ENCODE measurements at regions not wholly inside any gene's neighbourhood (a gene's known extent, or its start where the extent isn't known, plus 50 kb on each side); places are given as distances from the start of the nearest gene placed in this dataset.

DNA sequence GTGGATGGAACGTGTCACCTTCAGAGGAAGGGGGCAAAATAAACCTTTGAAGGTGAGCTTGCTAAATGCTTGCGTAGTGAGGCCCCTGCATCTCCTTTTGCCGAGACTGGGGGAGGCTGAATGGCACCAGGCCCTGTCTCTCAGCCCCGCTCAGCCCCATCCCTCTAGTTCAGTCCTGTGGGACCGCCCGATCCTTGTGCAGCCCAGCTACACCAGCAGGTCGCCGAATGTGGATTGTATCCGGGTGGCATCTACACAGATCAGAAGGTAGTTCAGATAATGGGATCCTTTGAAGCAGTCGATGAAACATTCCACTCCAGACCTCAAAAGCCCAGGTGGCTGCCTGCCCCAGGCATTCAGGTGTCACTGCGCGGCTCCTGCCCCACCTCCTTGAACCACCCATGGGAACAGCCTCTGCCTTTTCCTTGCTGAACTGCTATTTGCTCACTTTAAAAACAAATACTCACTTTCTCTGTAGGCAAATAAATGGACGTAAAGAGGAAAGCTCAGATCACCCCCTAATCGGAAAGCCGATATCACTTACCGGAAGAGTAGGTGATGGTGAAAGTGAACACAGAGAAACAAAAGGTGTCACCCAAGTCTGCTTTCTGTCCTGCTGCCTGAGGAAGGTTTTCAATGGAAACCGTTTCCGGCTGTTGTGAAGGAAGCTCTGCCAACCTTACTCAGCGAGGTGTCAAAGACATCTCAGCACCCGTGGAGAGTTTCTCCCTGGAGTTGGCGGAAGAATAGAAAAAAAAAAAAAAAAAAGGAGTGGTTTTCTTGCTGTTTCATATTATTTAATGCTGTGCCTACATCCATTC is 100.3 kb upstream of the NCOR2 start:
- no peak for TF ChIP-seq GABPA (IDR thresholded peaks at IDR 0.05; ENCODE audit: low read depth)
- TF ChIP-seq, protein P1, sequence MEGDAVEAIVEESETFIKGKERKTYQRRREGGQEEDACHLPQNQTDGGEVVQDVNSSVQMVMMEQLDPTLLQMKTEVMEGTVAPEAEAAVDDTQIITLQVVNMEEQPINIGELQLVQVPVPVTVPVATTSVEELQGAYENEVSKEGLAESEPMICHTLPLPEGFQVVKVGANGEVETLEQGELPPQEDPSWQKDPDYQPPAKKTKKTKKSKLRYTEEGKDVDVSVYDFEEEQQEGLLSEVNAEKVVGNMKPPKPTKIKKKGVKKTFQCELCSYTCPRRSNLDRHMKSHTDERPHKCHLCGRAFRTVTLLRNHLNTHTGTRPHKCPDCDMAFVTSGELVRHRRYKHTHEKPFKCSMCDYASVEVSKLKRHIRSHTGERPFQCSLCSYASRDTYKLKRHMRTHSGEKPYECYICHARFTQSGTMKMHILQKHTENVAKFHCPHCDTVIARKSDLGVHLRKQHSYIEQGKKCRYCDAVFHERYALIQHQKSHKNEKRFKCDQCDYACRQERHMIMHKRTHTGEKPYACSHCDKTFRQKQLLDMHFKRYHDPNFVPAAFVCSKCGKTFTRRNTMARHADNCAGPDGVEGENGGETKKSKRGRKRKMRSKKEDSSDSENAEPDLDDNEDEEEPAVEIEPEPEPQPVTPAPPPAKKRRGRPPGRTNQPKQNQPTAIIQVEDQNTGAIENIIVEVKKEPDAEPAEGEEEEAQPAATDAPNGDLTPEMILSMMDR (IDR thresholded peaks at IDR 0.05; ENCODE audit: insufficient read depth, low read length): no peak
- TF ChIP-seq REST (IDR thresholded peaks at IDR 0.05; ENCODE audit: insufficient replicate concordance, low read depth): no peak
- TF ChIP-seq POLR2AphosphoS5 (IDR thresholded peaks at IDR 0.05; ENCODE audit: low read depth): no peak
- no peak for TF ChIP-seq SPI1 (IDR thresholded peaks at IDR 0.05; ENCODE audit: borderline replicate concordance, low read depth)
- DNase-seq (ENCODE audit: low read depth in 1 of 2, low spot score in 1 of 2): no peak
- Histone ChIP-seq H3K4me3 (replicated peaks; ENCODE audit: insufficient read depth, low read length) (no peak overlapping the region), H3K27me3 (ENCODE audit: insufficient read depth, poor library complexity, severe bottlenecking) (no peaks in the 10 kb centered on the region), H3K27ac (replicated peaks) (no peak overlapping the region)

GRCh38 chr12:124666722-124667259 is 99.4 kb upstream of the NCOR2 start:
- no peak for TF ChIP-seq REST (IDR thresholded peaks at IDR 0.05; ENCODE audit: insufficient replicate concordance, low read depth)
- no peak for TF ChIP-seq GABPA (IDR thresholded peaks at IDR 0.05; ENCODE audit: low read depth)
- no peak for TF ChIP-seq SPI1 (IDR thresholded peaks at IDR 0.05; ENCODE audit: borderline replicate concordance, low read depth)
- no peak for TF ChIP-seq POLR2AphosphoS5 (IDR thresholded peaks at IDR 0.05; ENCODE audit: low read depth)
- TF ChIP-seq, protein P1 (IDR thresholded peaks at IDR 0.05; ENCODE audit: insufficient read depth, low read length): no peak
- Histone ChIP-seq H3K27ac (replicated peaks) (no peak overlapping the region), H3K27me3 (ENCODE audit: insufficient read depth, poor library complexity, severe bottlenecking) (no peaks in the 10 kb centered on the region), H3K4me3 (replicated peaks; ENCODE audit: insufficient read depth, low read length) (no peak overlapping the region)
- no peak for DNase-seq (ENCODE audit: low read depth in 1 of 2, low spot score in 1 of 2)

DNA sequence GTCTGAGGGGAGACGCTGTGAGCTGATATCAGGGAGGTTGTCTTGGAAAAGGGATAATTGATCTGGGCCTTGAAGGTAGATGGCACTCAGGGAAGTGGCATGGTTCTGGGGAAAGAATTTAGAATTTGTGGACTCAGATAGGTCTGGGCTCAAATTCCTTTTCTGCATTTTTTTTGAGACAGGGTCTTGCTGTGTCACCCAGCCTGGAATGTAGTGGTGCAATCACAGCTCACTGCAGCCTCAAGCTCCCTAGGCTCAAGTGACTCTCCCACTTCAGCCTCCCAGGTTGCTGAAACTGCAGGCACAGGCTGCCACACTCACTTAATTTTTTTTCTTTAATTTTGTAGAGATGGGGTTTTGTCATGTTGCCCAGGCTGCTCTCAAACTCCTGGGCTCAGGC is 98.1 kb upstream of the NCOR2 start:
- no peak overlapping the region for H3K4me3 ChIP-seq (replicated peaks; ENCODE audit: insufficient read depth, low read length)
- H3K27me3 ChIP-seq (ENCODE audit: insufficient read depth, poor library complexity, severe bottlenecking): no peaks in the 10 kb centered on the region
- no peak for TF ChIP-seq SPI1 (IDR thresholded peaks at IDR 0.05; ENCODE audit: borderline replicate concordance, low read depth)
- TF ChIP-seq GABPA (IDR thresholded peaks at IDR 0.05; ENCODE audit: low read depth): no peak
- TF ChIP-seq, protein P1 (IDR thresholded peaks at IDR 0.05; ENCODE audit: insufficient read depth, low read length): no peak
- TF ChIP-seq REST (IDR thresholded peaks at IDR 0.05; ENCODE audit: insufficient replicate concordance, low read depth): no peak
- TF ChIP-seq POLR2AphosphoS5 (IDR thresholded peaks at IDR 0.05; ENCODE audit: low read depth): no peak
- DNase-seq (ENCODE audit: low read depth in 1 of 2, low spot score in 1 of 2): no peak
- H3K27ac ChIP-seq (replicated peaks): no peak overlapping the region
